ENCODE measurements at regions not wholly inside any gene's neighbourhood (a gene's known extent, or its start where the extent isn't known, plus 50 kb on each side); places are given as distances from the start of the nearest gene placed in this dataset.
A peak's percentile ranks its signal among the peaks of the same experiment; 100 is the strongest.

DNA sequence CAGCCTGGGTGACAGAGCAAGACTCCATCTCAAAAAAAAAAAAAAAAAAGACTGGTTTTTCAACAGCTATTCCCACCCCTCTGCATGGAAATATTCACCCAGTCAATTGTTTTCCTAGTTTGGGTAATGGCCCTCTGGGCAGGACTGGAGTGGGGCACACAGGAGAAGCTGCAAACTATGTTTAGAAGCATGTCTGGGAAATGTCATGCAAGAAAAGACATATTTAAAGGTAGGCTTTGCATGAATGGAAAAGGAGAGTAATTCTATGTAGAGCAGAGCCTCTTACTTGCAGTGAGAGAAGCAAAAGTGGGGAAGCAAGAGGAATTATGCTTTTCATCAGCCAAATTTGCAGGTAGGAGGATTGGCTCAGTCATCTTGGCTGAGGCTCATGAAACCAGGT is 276.5 kb upstream of the PLEKHG7 start:
- H3K4me3 ChIP-seq (replicated peaks in 1 of 3), result no peak overlapping the region
- intact Hi-C loops (cut with DNase I), result no loop called here
- no peaks in the 10 kb centered on the region for H3K27me3 ChIP-seq
- H3K9me3 ChIP-seq, result no peaks in the 10 kb centered on the region
- peak overlapping the region; percentile 31 to 68 (median 56) for H3K27ac ChIP-seq
- H3K4me1 ChIP-seq, result peaks cover 7 to 22% of the 10 kb centered on the region in 2 donors
- H3K36me3 ChIP-seq, result no peaks in the 10 kb centered on the region
- peak in 1 of 2 donors; percentile 40 for DNase-seq
- TF ChIP-seq POLR2A (IDR thresholded peaks at IDR 0.05), result no peak
- TF ChIP-seq CTCF (IDR thresholded peaks at IDR 0.05), result no peak

DNA sequence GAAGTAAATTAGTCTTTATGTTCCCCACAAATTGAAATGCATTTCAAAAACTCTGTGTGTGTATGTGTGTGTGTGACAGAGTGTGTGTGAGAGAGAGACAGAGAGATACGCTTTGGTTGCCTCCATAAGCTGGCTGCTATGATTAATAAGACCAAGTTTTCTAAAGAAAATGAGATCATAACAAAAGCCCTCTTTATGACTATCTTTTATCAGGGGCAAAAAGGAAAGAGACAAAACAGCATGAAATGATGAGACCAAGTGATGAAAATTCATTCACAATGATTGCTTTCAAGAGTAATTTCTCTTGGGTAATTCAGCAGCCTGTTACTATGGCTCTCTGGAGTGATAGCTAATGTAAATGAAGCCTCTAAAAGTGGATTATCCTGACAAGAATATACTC is 277.6 kb upstream of the PLEKHG7 start:
- H3K27me3 ChIP-seq, result no peaks in the 10 kb centered on the region
- no peaks in the 10 kb centered on the region for H3K9me3 ChIP-seq
- peak overlapping the region in 1 of 3 donors; percentile 68 for H3K27ac ChIP-seq
- 92 to 98% methylated on average over 1 of the region's 1 CpG for WGBS, 2 donors
- no peaks in the 10 kb centered on the region for H3K36me3 ChIP-seq
- intact Hi-C loops (cut with DNase I), result no loop called here
- peaks cover 7 to 22% of the 10 kb centered on the region in 2 donors for H3K4me1 ChIP-seq
- H3K4me3 ChIP-seq (replicated peaks in 1 of 3), result no peak overlapping the region
- TF ChIP-seq POLR2A (IDR thresholded peaks at IDR 0.05), result no peak
- no peak for TF ChIP-seq CTCF (IDR thresholded peaks at IDR 0.05)
- no peak for DNase-seq

- WGBS, 2 donors, result 73 to 77% methylated on average over 4 of the region's 4 CpGs
- Histone ChIP-seq H3K4me3 (replicated peaks in 1 of 3) (no peak overlapping the region), H3K27me3 (no peaks in the 10 kb centered on the region), H3K27ac (no peak overlapping the region), H3K36me3 (no peaks in the 10 kb centered on the region), H3K4me1 (peaks cover 7 to 22% of the 10 kb centered on the region in 2 donors), H3K9me3 (no peaks in the 10 kb centered on the region)
- intact Hi-C loops (cut with DNase I), result loop anchor here (5.0 kb wide), 1 partner anchor 128 kb away; no protein-coding TSS in a partner anchor
- TF ChIP-seq POLR2A (IDR thresholded peaks at IDR 0.05), result no peak
- TF ChIP-seq CTCF (IDR thresholded peaks at IDR 0.05), result no peak
- DNase-seq, result no peak
These were observed 278.5 kb upstream of the PLEKHG7 start for GRCh38 chr12:92424338-92424737.

- no peak overlapping the region for H3K27ac ChIP-seq
- no peaks in the 10 kb centered on the region for H3K9me3 ChIP-seq
- H3K36me3 ChIP-seq, result no peaks in the 10 kb centered on the region
- DNase-seq, result no peak
- H3K27me3 ChIP-seq, result no peaks in the 10 kb centered on the region
- no peak overlapping the region for H3K4me3 ChIP-seq (replicated peaks in 1 of 3)
- H3K4me1 ChIP-seq, result peaks cover 3 to 17% of the 10 kb centered on the region in 2 donors
- intact Hi-C loops (cut with DNase I), result loop anchor here (5.0 kb wide), 1 partner anchor 131 kb away; no protein-coding TSS in a partner anchor
- TF ChIP-seq CTCF (IDR thresholded peaks at IDR 0.05) (no peak), POLR2A (IDR thresholded peaks at IDR 0.05) (no peak)
These were observed 276.1 kb upstream of the BTG1 start for GRCh38 chr12:92421701-92422100.

- intact Hi-C loops (cut with DNase I), result loop anchor here (5.0 kb wide), 1 partner anchor 131 kb away; no protein-coding TSS in a partner anchor
These were observed 275.4 kb upstream of the BTG1 start for GRCh38 chr12:92421042-92421441.

More at GRCh38 chr12:92421042-92421441, 275.4 kb upstream of the BTG1 start:
- Histone ChIP-seq H3K36me3 (no peaks in the 10 kb centered on the region), H3K9me3 (no peaks in the 10 kb centered on the region), H3K27me3 (no peaks in the 10 kb centered on the region), H3K4me3 (replicated peaks in 1 of 3) (no peak overlapping the region), H3K27ac (no peak overlapping the region), H3K4me1 (peaks cover 0 to 10% of the 10 kb centered on the region in 2 donors)
- TF ChIP-seq POLR2A (IDR thresholded peaks at IDR 0.05), result no peak
- TF ChIP-seq CTCF (IDR thresholded peaks at IDR 0.05), result no peak
- DNase-seq, result no peak
- 96 to 100% methylated on average over 1 of the region's 1 CpG for WGBS, 2 donors

All from thyroid gland (tissue), 4 donors.